NOMO-1 (cell line): ENCODE measurements at regions not wholly inside any gene's neighbourhood (a gene's known extent, or its start where the extent isn't known, plus 50 kb on each side); places are given as distances from the start of the nearest gene placed in this dataset.
A peak's percentile ranks its signal among the peaks of the same experiment; 100 is the strongest.
"Not testable (repeated sequence)": the region's sequence is repeated elsewhere in the genome, so short reads cannot be mapped to it uniquely, and the experiment has no call there.

Experiments used
- DNase-seq, 2 experiments: peaks; one replicate each; lab custom pipeline; 2025; ENCODE audit not compliant: unreplicated experiment in 2 of 2; lab: John Stamatoyannopoulos, UW

- no peak for DNase-seq
Observed at GRCh38 chr1:174105086-174105485, 54.2 kb upstream of the RABGAP1L start.

DNA sequence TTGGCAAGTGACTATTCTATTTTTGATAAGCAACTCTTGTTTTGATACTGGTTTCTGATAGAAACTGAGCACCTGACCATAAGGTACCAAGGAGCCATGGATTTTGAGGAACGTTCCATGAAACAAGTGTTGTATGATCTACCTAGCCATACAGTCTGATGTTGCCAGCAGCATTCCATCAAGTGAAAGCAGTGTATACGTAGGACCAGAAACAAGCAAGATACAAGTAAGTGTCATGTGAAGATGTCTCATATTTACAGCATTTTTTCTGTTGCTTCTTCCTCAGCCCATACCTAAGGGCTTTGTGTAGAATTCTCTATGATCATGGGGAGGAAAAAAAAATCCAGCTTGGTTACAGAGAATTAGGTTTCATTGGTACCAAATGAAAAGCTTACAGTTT is 55.6 kb upstream of the RABGAP1L start:
- no peak for DNase-seq

DNA sequence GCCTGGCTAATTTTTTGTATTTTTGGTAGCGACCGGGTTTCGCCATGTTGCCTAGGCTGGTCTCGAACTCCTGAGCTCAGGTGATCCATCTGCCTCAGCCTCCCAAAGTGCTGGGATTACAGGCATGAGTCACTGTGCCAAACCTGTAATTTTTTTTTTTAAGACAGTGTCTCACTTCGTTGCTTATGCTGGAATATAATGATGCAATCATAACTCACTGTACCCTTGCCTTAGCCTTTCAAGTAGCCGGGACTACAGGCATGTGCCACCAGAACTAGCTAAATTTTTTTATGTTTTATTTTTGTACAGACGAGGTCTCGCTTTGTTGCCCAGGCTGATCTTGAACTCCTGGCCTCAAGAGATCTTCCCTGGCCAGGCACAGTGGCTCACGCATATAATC is 57.3 kb upstream of the RABGAP1L start:
- DNase-seq: not testable (repeated sequence)

GRCh38 chr1:174097426-174097825 is 61.9 kb upstream of the RABGAP1L start:
- DNase-seq: no peak

GRCh38 chr1:174093789-174094188 is 65.5 kb upstream of the RABGAP1L start:
- DNase-seq: not testable (repeated sequence)

- no peak for DNase-seq
Observed at GRCh38 chr1:174090471-174090870, 68.3 kb upstream of the RC3H1 start.

DNA sequence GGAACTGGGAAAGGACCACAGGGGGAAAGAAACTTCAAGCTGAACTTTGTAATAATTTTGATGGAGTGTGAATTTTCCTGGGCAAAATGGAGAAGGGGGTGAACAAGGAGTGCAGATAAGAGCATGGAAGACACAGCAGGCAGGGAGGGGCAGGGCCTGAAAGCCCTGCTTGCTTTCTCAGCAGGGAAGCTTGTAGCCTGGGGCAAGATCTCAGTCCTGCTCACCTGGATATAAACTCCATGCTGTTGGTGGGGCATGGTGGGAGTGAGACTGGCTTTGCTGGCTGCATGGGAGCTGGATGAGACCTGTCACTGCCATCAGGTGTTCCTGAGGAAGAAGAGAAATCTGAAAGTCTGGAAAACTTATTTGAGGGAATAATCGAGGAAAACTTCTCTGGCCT is 58.7 kb upstream of the RC3H1 start:
- no peak for DNase-seq

GRCh38 chr1:174079796-174080195 is 57.6 kb upstream of the RC3H1 start:
- no peak for DNase-seq

DNA sequence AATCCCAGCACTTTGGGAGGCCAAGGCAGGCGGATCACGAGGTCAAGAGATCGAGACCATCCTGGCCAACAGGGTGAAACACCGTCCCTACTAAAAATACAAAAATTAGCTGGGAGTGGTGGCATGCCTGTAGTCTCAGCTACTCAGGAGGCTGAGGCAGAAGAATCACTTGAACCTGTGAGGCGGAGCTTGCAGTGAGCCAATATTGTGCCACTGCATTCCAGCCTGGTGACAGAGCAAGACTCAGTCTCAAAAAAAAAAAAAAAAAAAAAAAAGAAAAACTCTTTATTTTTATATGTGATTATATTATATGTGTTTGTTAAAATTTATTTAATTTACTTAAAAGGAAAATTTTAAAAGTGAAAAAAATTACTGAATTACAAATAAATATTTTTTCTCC is 56.8 kb upstream of the RC3H1 start:
- DNase-seq: not testable (repeated sequence)

DNA sequence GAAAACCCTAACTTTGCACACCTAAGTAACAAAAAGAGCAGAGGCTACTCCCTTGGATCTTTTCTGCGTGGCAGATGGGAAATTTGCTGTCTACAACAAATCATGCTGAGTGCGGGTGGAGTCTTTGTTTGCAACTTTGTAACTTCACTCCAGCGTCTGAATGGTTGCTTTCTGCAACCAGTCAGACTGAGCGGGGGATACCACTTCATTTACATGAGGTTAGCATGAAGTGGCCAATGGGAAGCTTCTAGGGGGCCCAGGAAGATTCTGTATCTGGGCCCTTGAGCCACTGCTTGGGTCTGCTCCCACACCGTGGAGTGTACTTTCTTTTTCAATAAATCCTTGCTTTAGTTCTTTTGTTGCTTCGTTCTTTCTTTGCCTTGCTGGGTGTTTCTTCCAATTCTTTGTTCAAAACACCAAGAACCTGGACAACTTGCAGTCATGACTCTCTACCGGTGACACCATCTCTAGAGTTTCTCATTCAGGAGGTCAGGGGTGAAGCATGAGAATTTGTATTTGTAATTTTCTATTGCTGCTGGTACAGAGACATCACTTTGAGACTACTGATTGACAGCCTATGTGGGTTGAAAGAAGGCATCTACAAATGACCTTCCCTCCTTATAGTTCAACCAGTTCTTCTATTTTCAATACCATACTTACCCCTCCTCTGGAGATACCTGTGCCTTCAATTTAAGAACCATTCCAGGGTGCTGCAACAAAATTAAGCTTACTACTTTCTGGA is 55.8 kb upstream of the RC3H1 start:
- no peak for DNase-seq

- DNase-seq: no peak
Observed at GRCh38 chr1:174075245-174075692, 53.1 kb upstream of the RC3H1 start.

- DNase-seq: peak in 1 of 2 experiments; percentile 50
Observed at GRCh38 chr1:174074757-174075156, 52.6 kb upstream of the RC3H1 start.

DNA sequence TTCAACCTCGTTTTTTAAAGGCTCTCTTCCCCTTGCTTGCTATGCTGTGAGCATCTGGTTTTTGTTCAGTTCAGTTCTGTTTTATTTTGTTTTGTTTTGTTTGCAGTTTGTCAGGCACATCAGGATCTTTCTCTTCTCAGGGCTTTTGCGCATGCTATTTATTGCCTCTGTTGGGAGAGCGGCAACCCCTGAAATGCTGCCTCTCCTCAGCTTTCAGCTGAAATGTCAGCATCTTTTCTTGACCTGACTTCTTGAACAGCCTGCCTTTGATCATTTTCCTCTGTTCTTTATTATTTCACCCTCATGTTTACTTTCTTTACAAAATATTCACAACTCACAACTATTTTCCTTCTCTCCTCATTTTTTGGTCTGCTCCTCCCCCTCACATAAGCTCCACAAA is 50.4 kb upstream of the RC3H1 start:
- no peak for DNase-seq
